ENCODE measurements at regions not wholly inside any gene's neighbourhood (a gene's known extent, or its start where the extent isn't known, plus 50 kb on each side); places are given as distances from the start of the nearest gene placed in this dataset.

DNA sequence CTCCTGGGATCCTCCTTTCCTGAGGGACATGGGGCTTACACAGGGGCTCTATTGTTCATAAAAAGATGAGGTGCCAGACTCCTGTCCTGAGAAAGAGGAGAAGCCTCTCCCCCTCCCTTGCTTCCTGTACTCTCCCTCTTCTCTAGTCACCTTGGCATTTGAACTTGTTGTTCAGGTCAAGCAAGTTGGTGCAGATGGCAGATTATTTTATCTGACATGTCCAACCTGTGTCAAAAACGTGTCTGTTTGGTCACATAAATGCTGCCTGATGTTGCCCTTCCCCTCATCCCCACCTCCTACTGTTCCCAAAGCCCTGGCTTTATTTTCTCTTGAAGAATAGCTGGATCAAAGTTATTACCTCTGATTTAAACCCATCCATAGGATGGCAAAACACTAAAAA lies 154.8 kb downstream of the TMX1 start:
- DNase-seq: no peak
- Histone ChIP-seq H3K4me1 (ENCODE audit: control insufficient read depth, insufficient read depth, low read length) (peaks cover 26% of the 10 kb centered on the region), H3K36me3 (ENCODE audit: control insufficient read depth, insufficient read depth, low read length) (no peaks in the 10 kb centered on the region), H3K27me3 (ENCODE audit: control insufficient read depth, insufficient read depth, low read length) (no peaks in the 10 kb centered on the region), H3K4me3 (ENCODE audit: low read length) (no peak overlapping the region), H3K9me3 (replicated peaks; ENCODE audit: control insufficient read depth, low read depth, low read length) (no peaks in the 10 kb centered on the region), H3K27ac (ENCODE audit: low read length) (peak overlapping the region; percentile 60)
- 40% methylated on average over 1 of the region's 1 CpG for WGBS (ENCODE audit: insufficient coverage)

DNA sequence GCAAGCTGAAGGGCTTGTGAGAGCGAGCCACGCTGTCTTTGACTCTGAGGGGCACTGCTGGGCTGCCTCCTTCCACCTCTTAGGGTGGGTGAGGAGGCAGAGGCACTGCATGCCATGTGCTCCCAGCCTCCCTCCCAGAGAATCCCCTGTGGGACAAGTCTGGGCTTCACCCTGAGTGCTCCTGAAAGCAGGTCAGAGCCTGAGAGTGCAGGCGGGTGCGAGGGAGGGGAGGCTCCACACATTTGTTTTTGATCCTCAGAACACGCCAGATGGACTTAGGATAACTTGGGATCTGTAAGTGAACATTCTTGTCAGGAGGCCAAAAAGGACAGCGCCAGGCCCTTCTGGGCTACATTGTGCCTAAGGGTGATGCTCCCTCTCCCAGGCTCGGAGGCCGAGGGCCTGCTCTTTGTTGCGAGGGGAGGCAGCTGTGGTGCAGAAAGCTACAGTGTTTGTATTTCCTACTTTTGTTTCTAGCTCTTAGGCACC lies 155.4 kb downstream of the TMX1 start:
- Histone ChIP-seq H3K27ac (ENCODE audit: low read length) (peak overlapping the region; percentile 60), H3K4me3 (ENCODE audit: low read length) (no peak overlapping the region), H3K36me3 (ENCODE audit: control insufficient read depth, insufficient read depth, low read length) (no peaks in the 10 kb centered on the region), H3K9me3 (replicated peaks; ENCODE audit: control insufficient read depth, low read depth, low read length) (no peaks in the 10 kb centered on the region), H3K27me3 (ENCODE audit: control insufficient read depth, insufficient read depth, low read length) (no peaks in the 10 kb centered on the region), H3K4me1 (ENCODE audit: control insufficient read depth, insufficient read depth, low read length) (peaks cover 26% of the 10 kb centered on the region)
- 66% methylated on average over 4 of the region's 9 CpGs for WGBS (ENCODE audit: insufficient coverage)
- DNase-seq: peak; percentile 85

DNA sequence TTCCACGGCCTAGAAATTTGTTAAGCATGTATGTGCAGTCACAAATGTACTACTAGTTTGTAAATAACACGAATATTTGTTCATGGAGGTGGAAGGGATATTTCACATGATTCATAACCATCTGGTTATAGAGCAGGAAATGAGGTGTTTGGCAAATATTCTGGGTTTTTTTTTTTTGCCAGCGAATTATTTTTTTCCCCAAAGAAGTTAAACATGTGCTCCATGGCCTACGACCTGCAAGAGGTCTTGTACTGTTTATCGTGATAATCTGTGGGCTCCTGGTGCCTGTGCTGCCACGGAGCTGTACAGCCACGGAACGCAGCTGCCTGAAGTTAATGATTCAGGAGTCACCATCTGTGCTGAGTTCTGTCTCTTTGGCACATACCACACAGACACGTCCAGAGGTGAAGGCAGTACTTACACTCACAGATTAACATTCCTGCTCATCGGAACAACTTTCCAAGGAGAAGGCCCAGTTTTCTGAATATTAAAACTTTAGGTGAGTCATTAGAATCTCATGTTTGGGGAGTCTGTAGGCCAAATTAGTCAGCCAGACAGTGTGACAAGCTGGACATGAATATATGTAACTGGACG lies 156.3 kb downstream of the TMX1 start:
- H3K27me3 ChIP-seq (ENCODE audit: control insufficient read depth, insufficient read depth, low read length): no peaks in the 10 kb centered on the region
- WGBS (ENCODE audit: insufficient coverage): 14% methylated on average over 3 of the region's 11 CpGs
- peak; percentile 86 for DNase-seq

DNA sequence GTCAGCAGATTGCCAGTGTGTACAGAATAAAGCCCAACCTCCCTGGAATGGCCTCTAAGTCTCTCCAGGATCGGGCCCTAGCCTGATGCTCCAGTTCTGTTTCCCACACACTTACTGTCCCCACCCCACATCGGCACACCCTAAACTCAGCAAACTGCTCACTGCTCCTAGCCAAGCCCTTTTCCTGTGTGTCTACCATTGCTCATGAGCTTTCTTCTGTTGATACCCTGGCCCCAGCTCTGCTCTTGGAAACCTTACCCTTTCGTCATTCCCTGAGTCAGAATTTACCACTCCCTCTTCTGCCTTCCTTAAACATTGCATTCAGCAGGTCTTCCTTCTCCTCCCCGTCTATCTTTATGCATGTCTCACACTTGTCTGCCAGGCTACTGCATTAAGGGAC lies 158.9 kb downstream of the TMX1 start:
- Histone ChIP-seq H3K27ac (ENCODE audit: low read length) (no peak overlapping the region), H3K36me3 (ENCODE audit: control insufficient read depth, insufficient read depth, low read length) (no peaks in the 10 kb centered on the region), H3K4me1 (ENCODE audit: control insufficient read depth, insufficient read depth, low read length) (peaks cover 28% of the 10 kb centered on the region), H3K27me3 (ENCODE audit: control insufficient read depth, insufficient read depth, low read length) (no peaks in the 10 kb centered on the region), H3K4me3 (ENCODE audit: low read length) (no peak overlapping the region), H3K9me3 (replicated peaks; ENCODE audit: control insufficient read depth, low read depth, low read length) (no peaks in the 10 kb centered on the region)
- DNase-seq: no peak
- WGBS (ENCODE audit: insufficient coverage): 92% methylated on average over 3 of the region's 4 CpGs

More for the DNA sequence above, 156.3 kb downstream of the TMX1 start:
- Histone ChIP-seq H3K4me3 (ENCODE audit: low read length) (no peak overlapping the region), H3K4me1 (ENCODE audit: control insufficient read depth, insufficient read depth, low read length) (peaks cover 26% of the 10 kb centered on the region), H3K27ac (ENCODE audit: low read length) (peak overlapping the region; percentile 60), H3K9me3 (replicated peaks; ENCODE audit: control insufficient read depth, low read depth, low read length) (no peaks in the 10 kb centered on the region), H3K36me3 (ENCODE audit: control insufficient read depth, insufficient read depth, low read length) (no peaks in the 10 kb centered on the region)

DNA sequence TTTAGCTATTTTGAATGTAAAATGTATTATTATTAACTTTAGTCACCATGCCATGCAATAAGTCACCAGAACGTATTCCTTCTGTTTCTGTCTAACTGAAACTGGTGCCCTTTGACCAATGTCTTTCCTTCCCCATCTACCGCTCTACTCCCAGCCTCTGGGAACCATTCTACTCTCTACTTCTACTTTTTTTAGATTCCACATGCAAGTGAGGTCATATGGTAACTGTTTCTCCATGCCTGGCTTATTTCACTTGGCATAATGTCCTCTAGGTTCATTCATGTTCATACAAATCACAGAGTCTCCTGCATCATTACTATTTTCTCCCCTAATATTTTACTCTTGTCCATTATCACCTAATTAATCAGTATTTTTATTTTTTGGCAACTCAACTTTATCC lies 160.1 kb downstream of the TMX1 start:
- H3K4me1 ChIP-seq (ENCODE audit: control insufficient read depth, insufficient read depth, low read length): peaks cover 18% of the 10 kb centered on the region
- no peak overlapping the region for H3K4me3 ChIP-seq (ENCODE audit: low read length)
- DNase-seq: no peak
- 88% methylated on average over 2 of the region's 2 CpGs for WGBS (ENCODE audit: insufficient coverage)
- H3K9me3 ChIP-seq (replicated peaks; ENCODE audit: control insufficient read depth, low read depth, low read length): no peaks in the 10 kb centered on the region
- no peaks in the 10 kb centered on the region for H3K27me3 ChIP-seq (ENCODE audit: control insufficient read depth, insufficient read depth, low read length)
- H3K27ac ChIP-seq (ENCODE audit: low read length): no peak overlapping the region
- H3K36me3 ChIP-seq (ENCODE audit: control insufficient read depth, insufficient read depth, low read length): no peaks in the 10 kb centered on the region

DNA sequence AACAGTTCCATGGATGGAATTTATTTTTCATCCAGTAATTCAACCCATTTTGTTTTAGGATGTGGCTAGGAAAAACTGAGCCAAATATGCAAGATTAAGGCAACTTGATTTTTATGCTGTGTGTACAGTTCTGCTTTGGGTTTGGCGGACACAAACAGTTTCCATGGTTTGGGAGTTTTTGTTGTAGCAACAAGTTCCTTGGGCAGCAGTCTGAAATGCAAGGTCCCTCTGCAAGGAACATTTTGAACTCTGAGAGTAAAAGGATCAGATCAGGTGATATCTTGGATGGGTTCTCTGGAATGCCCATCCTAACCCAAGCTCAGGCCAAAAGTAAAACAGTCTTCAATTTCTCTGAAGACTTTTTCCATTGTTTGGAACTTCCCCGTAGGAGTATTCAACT lies 161.2 kb downstream of the TMX1 start:
- no peaks in the 10 kb centered on the region for H3K36me3 ChIP-seq (ENCODE audit: control insufficient read depth, insufficient read depth, low read length)
- no peak overlapping the region for H3K4me3 ChIP-seq (ENCODE audit: low read length)
- WGBS (ENCODE audit: insufficient coverage): 78% methylated on average over 1 of the region's 2 CpGs
- no peak overlapping the region for H3K27ac ChIP-seq (ENCODE audit: low read length)
- no peaks in the 10 kb centered on the region for H3K9me3 ChIP-seq (replicated peaks; ENCODE audit: control insufficient read depth, low read depth, low read length)
- H3K27me3 ChIP-seq (ENCODE audit: control insufficient read depth, insufficient read depth, low read length): no peaks in the 10 kb centered on the region
- DNase-seq: peak; percentile 82
- peaks cover 11% of the 10 kb centered on the region for H3K4me1 ChIP-seq (ENCODE audit: control insufficient read depth, insufficient read depth, low read length)

DNA sequence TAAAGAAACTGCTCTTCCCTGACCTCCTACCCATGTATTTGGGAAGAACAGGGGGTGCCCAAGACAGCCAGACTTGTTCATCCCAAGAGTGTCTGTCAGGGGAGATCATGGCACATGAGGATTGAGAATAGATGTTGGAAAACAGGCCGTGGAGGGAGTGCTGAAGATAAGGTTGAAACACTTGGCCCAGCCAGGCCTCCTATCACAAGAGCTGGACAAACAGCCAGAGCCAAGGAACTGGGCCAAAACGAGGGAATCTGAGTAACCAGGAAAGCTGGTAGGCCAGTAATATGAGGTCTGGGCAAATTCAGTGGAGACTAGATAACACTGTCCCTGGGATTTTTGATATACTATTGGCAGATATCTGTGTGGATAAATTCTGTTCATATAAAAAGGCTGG lies 161.7 kb downstream of the TMX1 start:
- H3K9me3 ChIP-seq (replicated peaks; ENCODE audit: control insufficient read depth, low read depth, low read length): no peaks in the 10 kb centered on the region
- H3K4me3 ChIP-seq (ENCODE audit: low read length): no peak overlapping the region
- peaks cover 6% of the 10 kb centered on the region for H3K4me1 ChIP-seq (ENCODE audit: control insufficient read depth, insufficient read depth, low read length)
- no peak overlapping the region for H3K27ac ChIP-seq (ENCODE audit: low read length)
- DNase-seq: no peak
- H3K27me3 ChIP-seq (ENCODE audit: control insufficient read depth, insufficient read depth, low read length): no peaks in the 10 kb centered on the region
- WGBS (ENCODE audit: insufficient coverage): 75% methylated on average over 2 of the region's 2 CpGs
- H3K36me3 ChIP-seq (ENCODE audit: control insufficient read depth, insufficient read depth, low read length): no peaks in the 10 kb centered on the region

DNA sequence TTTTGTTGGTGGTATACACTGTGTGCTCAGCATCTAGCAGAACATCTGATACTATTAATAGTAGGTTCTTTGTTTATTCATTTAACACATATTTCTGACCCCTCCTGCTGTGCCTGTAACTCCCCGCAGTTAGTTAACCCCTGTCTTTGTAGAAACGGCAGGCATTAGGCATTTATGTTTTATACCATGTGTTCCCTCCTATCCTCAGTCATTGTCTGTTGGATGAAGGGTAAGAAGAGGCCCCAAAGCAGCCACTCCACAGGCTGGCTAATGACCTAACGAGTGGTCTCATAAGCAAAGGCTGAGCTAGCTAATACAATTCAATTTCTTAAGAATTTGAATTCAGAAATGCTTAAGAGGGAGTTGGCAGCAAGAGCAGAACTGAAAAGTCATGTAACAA lies 170.8 kb downstream of the TMX1 start:
- H3K4me3 ChIP-seq (ENCODE audit: low read length): no peak overlapping the region
- H3K36me3 ChIP-seq (ENCODE audit: control insufficient read depth, insufficient read depth, low read length): no peaks in the 10 kb centered on the region
- H3K4me1 ChIP-seq (ENCODE audit: control insufficient read depth, insufficient read depth, low read length): no peaks in the 10 kb centered on the region
- no peak for DNase-seq
- WGBS (ENCODE audit: insufficient coverage): no CpG with 5 or more reads among the region's 3 CpGs
- H3K9me3 ChIP-seq (replicated peaks; ENCODE audit: control insufficient read depth, low read depth, low read length): no peaks in the 10 kb centered on the region
- H3K27me3 ChIP-seq (ENCODE audit: control insufficient read depth, insufficient read depth, low read length): no peaks in the 10 kb centered on the region
- H3K27ac ChIP-seq (ENCODE audit: low read length): no peak overlapping the region

DNA sequence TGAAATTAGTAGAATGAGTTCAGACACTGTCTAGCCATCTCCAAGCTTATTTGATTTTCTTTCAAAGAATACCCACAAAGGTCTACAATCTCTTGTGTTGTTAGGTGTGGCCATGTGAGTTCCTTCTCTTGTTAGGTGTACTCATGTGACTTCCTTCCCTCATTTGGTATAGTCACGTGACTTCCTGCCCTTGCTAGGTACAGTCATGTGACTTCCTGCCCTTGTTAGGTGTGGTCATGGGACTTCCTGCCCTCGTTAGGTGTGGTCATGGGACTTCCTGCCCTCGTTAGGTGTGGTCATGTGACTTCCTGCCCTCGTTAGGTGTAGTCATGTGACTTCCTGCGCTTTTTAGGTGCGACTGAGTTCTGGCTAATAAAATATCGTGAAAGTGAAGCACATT lies 179.6 kb downstream of the TMX1 start:
- no peak for DNase-seq
- WGBS (ENCODE audit: insufficient coverage): 87% methylated on average over 7 of the region's 7 CpGs
- Histone ChIP-seq H3K4me3 (ENCODE audit: low read length) (no peak overlapping the region), H3K36me3 (ENCODE audit: control insufficient read depth, insufficient read depth, low read length) (no peaks in the 10 kb centered on the region), H3K4me1 (ENCODE audit: control insufficient read depth, insufficient read depth, low read length) (peaks cover 9% of the 10 kb centered on the region), H3K9me3 (replicated peaks; ENCODE audit: control insufficient read depth, low read depth, low read length) (peaks cover 12% of the 10 kb centered on the region), H3K27me3 (ENCODE audit: control insufficient read depth, insufficient read depth, low read length) (no peaks in the 10 kb centered on the region), H3K27ac (ENCODE audit: low read length) (no peak overlapping the region)

DNA sequence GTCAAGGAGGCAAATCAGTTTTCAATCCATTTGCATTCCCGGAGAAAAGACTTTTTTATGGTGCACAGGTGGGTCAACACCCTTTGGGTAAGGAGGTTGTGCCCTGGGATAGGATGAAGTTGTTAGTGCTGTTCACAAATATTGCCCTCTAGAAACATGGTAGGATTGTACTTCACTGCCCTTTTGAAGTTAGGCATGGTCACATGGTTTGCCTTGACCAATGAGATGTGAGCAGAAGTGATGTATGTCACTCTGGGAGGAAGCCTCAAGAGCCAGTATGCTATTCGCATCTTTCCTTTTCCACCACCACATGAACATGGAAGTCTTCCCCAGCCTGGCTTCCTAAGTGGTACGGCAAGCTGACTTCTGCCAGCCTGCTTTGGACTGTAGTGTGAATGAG lies 182.7 kb downstream of the TMX1 start:
- Histone ChIP-seq H3K4me1 (ENCODE audit: control insufficient read depth, insufficient read depth, low read length) (peaks cover 17% of the 10 kb centered on the region), H3K9me3 (replicated peaks; ENCODE audit: control insufficient read depth, low read depth, low read length) (peaks cover 12% of the 10 kb centered on the region), H3K4me3 (ENCODE audit: low read length) (no peak overlapping the region), H3K36me3 (ENCODE audit: control insufficient read depth, insufficient read depth, low read length) (no peaks in the 10 kb centered on the region), H3K27me3 (ENCODE audit: control insufficient read depth, insufficient read depth, low read length) (no peaks in the 10 kb centered on the region), H3K27ac (ENCODE audit: low read length) (no peak overlapping the region)
- no peak for DNase-seq
- 100% methylated on average over 1 of the region's 3 CpGs for WGBS (ENCODE audit: insufficient coverage)

DNA sequence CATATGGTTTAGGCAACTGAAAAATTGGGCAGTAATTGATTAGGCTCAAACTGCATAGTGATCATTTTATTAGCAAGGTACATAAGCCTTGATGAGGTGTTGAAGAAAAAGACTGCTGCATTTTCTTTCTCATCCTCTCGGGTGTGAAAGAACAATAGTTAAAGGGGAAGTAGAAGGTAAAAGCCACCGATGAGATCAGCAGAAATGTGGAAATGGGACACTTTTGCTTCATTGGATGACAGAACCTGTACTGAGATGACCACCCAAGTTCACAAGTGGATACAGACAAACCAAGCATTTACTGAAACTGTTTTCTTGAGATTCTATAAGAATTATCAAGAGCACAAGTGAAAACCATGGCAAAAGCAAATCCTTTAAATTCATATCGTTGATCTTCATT lies 184.0 kb downstream of the TMX1 start:
- WGBS (ENCODE audit: insufficient coverage): 37% methylated on average over 2 of the region's 3 CpGs
- Histone ChIP-seq H3K9me3 (replicated peaks; ENCODE audit: control insufficient read depth, low read depth, low read length) (peaks cover 7% of the 10 kb centered on the region), H3K4me3 (ENCODE audit: low read length) (no peak overlapping the region), H3K36me3 (ENCODE audit: control insufficient read depth, insufficient read depth, low read length) (no peaks in the 10 kb centered on the region), H3K4me1 (ENCODE audit: control insufficient read depth, insufficient read depth, low read length) (peaks cover 17% of the 10 kb centered on the region), H3K27me3 (ENCODE audit: control insufficient read depth, insufficient read depth, low read length) (no peaks in the 10 kb centered on the region), H3K27ac (ENCODE audit: low read length) (peak overlapping the region; percentile 76)
- no peak for DNase-seq
